ENCODE measurements at regions not wholly inside any gene's neighbourhood (a gene's known extent, or its start where the extent isn't known, plus 50 kb on each side); places are given as distances from the start of the nearest gene placed in this dataset.

GRCh38 chr9:8101607-8102006 lies 302.0 kb upstream of the DMAC1 start:
- intact Hi-C loops (cut with DNase I), result no loop called here
- no peaks in the 10 kb centered on the region for H3K27me3 ChIP-seq
- H3K27ac ChIP-seq, result no peak overlapping the region
- DNase-seq (no peak), ATAC-seq (no peak)
- H3K36me3 ChIP-seq, result no peaks in the 10 kb centered on the region
- no peak overlapping the region for H3K4me3 ChIP-seq
- 75 to 83% methylated on average over 2 of the region's 2 CpGs for WGBS, 2 donors
- H3K4me1 ChIP-seq, result no peaks in the 10 kb centered on the region
- H3K9me3 ChIP-seq, result peaks cover 0 to 40% (median 0%) of the 10 kb centered on the region in 11 donors
- TF ChIP-seq CTCF (IDR thresholded peaks at IDR 0.05), result no peak

DNA sequence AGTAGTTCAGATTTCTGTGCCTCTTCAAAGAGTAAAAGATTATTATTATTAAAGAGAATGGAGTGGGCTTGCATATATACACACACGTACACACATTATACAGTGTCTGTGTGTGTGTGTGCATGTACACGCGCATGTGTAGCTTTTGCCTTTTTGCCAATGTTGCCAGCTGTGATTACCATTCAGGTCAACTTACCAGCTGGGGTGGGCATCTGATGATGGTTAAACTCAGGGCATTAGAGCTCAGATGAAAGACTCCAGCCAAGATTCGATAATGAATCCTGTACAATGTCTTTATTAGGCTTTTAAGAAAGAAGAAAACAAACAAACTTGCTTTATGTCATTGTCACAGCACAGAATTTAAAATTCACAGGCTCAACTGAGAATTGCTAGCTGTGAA lies 296.5 kb upstream of the DMAC1 start:
- intact Hi-C loops (cut with DNase I), result no loop called here
- Histone ChIP-seq H3K9me3 (peaks cover 0 to 27% (median 0%) of the 10 kb centered on the region in 11 donors), H3K36me3 (no peaks in the 10 kb centered on the region), H3K27ac (no peak overlapping the region), H3K4me3 (no peak overlapping the region), H3K4me1 (no peaks in the 10 kb centered on the region), H3K27me3 (no peaks in the 10 kb centered on the region)
- DNase-seq (no peak), ATAC-seq (no peak)
- TF ChIP-seq CTCF (IDR thresholded peaks at IDR 0.05), result no peak
- WGBS, 2 donors, result 92 to 95% methylated on average over 4 of the region's 4 CpGs

- WGBS, 2 donors, result 78 to 79% methylated on average over 3 of the region's 3 CpGs
- H3K4me1 ChIP-seq, result no peaks in the 10 kb centered on the region
- H3K36me3 ChIP-seq, result no peaks in the 10 kb centered on the region
- no peak for TF ChIP-seq CTCF (IDR thresholded peaks at IDR 0.05)
- DNase-seq (no peak), ATAC-seq (no peak)
- H3K27ac ChIP-seq, result no peak overlapping the region
- no peak overlapping the region for H3K4me3 ChIP-seq
- no peaks in the 10 kb centered on the region for H3K27me3 ChIP-seq
- peaks cover 0 to 27% (median 0%) of the 10 kb centered on the region in 11 donors for H3K9me3 ChIP-seq
- intact Hi-C loops (cut with DNase I), result no loop called here
These were observed 296.1 kb upstream of the DMAC1 start for GRCh38 chr9:8095672-8096086.

DNA sequence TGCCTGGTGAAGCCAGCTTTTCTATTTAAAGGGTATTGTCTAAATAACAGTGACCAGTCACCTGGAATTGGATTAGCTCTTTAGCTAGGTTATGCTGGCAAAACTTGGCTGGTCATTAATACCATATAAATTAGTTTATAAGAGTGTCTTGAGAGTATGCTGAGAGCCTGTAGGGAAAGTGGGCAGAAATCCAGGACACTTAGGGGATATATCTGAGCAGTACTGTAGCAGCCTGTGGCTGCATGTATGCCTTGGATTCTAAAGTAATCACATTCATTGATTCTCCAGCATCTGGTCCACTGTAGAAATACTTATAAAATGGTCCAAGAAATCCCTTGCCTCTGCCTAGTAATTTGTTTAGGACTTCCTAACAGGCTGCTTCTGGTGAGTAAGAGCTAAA lies 288.9 kb upstream of the DMAC1 start:
- H3K4me1 ChIP-seq, result no peaks in the 10 kb centered on the region
- no peaks in the 10 kb centered on the region for H3K36me3 ChIP-seq
- no peak overlapping the region for H3K27ac ChIP-seq
- TF ChIP-seq CTCF (IDR thresholded peaks at IDR 0.05), result no peak
- DNase-seq (no peak), ATAC-seq (no peak)
- no peak overlapping the region for H3K4me3 ChIP-seq
- H3K9me3 ChIP-seq, result no peaks in the 10 kb centered on the region
- intact Hi-C loops (cut with DNase I), result no loop called here
- no peaks in the 10 kb centered on the region for H3K27me3 ChIP-seq

DNA sequence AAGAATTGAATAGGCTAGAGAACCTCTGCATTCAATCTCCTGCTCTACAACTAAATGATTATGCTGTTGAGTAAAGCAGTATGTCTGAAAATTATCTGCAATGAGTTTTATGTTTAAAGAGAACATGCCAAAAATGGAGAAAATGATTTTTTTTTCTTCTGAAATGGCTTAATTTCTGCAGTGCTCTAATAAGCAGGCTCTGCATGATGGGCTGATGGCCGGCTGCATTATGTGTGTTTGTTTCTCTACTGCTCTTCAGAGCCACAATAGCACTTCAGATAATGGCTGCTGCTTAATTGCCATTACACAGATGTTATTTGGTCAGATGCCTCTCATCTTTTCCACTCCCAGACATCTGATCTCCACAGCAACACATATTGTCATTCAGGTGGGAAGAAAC lies 286.4 kb upstream of the DMAC1 start:
- intact Hi-C loops (cut with DNase I), result no loop called here
- 85 to 90% methylated on average over 1 of the region's 1 CpG for WGBS, 2 donors
- H3K4me3 ChIP-seq, result no peak overlapping the region
- H3K4me1 ChIP-seq, result no peaks in the 10 kb centered on the region
- peaks cover 0 to 8% (median 0%) of the 10 kb centered on the region in 11 donors for H3K9me3 ChIP-seq
- ATAC-seq (no peak), DNase-seq (no peak)
- H3K36me3 ChIP-seq, result no peaks in the 10 kb centered on the region
- TF ChIP-seq CTCF (IDR thresholded peaks at IDR 0.05), result no peak
- H3K27ac ChIP-seq, result no peak overlapping the region
- no peaks in the 10 kb centered on the region for H3K27me3 ChIP-seq
